ENCODE measurements at regions not wholly inside any gene's neighbourhood (a gene's known extent, or its start where the extent isn't known, plus 50 kb on each side); places are given as distances from the start of the nearest gene placed in this dataset.

- intact Hi-C loops (cut with DNase I): no loop called here
- WGBS, 2 donors: 80 to 86% methylated on average over 1 of the region's 1 CpG
- ATAC-seq (ENCODE audit: low FRiP score): no peak
Measured at GRCh38 chr4:137640838-137641158, 108.5 kb upstream of the PCDH18 start.

GRCh38 chr4:137640156-137640837 lies 108.0 kb upstream of the PCDH18 start:
- H3K4me1 ChIP-seq (ENCODE audit: control insufficient read depth in 1 of 2, insufficient read depth in 2 of 2, low read length in 2 of 2): no peaks in the 10 kb centered on the region
- H3K9me3 ChIP-seq (ENCODE audit: control insufficient read depth, low read length): no peaks in the 10 kb centered on the region
- no peak overlapping the region for H3K4me3 ChIP-seq (ENCODE audit: low read length in 2 of 2)
- no peak for ATAC-seq (ENCODE audit: low FRiP score)
- H3K27ac ChIP-seq (ENCODE audit: low read depth in 1 of 2, low read length in 2 of 2): no peak overlapping the region
- 96% methylated on average over 4 of the region's 4 CpGs for WGBS, 2 donors
- no peaks in the 10 kb centered on the region for H3K27me3 ChIP-seq (ENCODE audit: control insufficient read depth in 1 of 2, insufficient read depth in 2 of 2, low read length in 1 of 2)
- intact Hi-C loops (cut with DNase I): no loop called here
- H3K36me3 ChIP-seq (ENCODE audit: control insufficient read depth in 1 of 2, insufficient read depth in 2 of 2, low read length in 1 of 2): no peaks in the 10 kb centered on the region
- DNase-seq: no peak

More at GRCh38 chr4:137640838-137641158, 108.5 kb upstream of the PCDH18 start:
- Histone ChIP-seq H3K36me3 (ENCODE audit: control insufficient read depth in 1 of 2, insufficient read depth in 2 of 2, low read length in 1 of 2) (no peaks in the 10 kb centered on the region), H3K9me3 (ENCODE audit: control insufficient read depth, low read length) (no peaks in the 10 kb centered on the region), H3K27me3 (ENCODE audit: control insufficient read depth in 1 of 2, insufficient read depth in 2 of 2, low read length in 1 of 2) (no peaks in the 10 kb centered on the region), H3K4me1 (ENCODE audit: control insufficient read depth in 1 of 2, insufficient read depth in 2 of 2, low read length in 2 of 2) (no peaks in the 10 kb centered on the region), H3K27ac (ENCODE audit: low read depth in 1 of 2, low read length in 2 of 2) (no peak overlapping the region), H3K4me3 (ENCODE audit: low read length in 2 of 2) (no peak overlapping the region)
- no peak for DNase-seq

- DNase-seq (no peak), ATAC-seq (ENCODE audit: low FRiP score) (no peak)
- H3K4me3 ChIP-seq (ENCODE audit: low read length in 2 of 2): no peak overlapping the region
- H3K36me3 ChIP-seq (ENCODE audit: control insufficient read depth in 1 of 2, insufficient read depth in 2 of 2, low read length in 1 of 2): no peaks in the 10 kb centered on the region
- no peaks in the 10 kb centered on the region for H3K4me1 ChIP-seq (ENCODE audit: control insufficient read depth in 1 of 2, insufficient read depth in 2 of 2, low read length in 2 of 2)
- no peaks in the 10 kb centered on the region for H3K27me3 ChIP-seq (ENCODE audit: control insufficient read depth in 1 of 2, insufficient read depth in 2 of 2, low read length in 1 of 2)
- no peaks in the 10 kb centered on the region for H3K9me3 ChIP-seq (ENCODE audit: control insufficient read depth, low read length)
- WGBS, 2 donors: 92 to 96% methylated on average over 2 of the region's 2 CpGs
- no peak overlapping the region for H3K27ac ChIP-seq (ENCODE audit: low read depth in 1 of 2, low read length in 2 of 2)
- intact Hi-C loops (cut with DNase I): no loop called here
Measured at GRCh38 chr4:137638934-137639333, 106.6 kb upstream of the PCDH18 start.

- no peaks in the 10 kb centered on the region for H3K27me3 ChIP-seq (ENCODE audit: control insufficient read depth in 1 of 2, insufficient read depth in 2 of 2, low read length in 1 of 2)
- intact Hi-C loops (cut with DNase I): no loop called here
- no peaks in the 10 kb centered on the region for H3K9me3 ChIP-seq (ENCODE audit: control insufficient read depth, low read length)
- no peaks in the 10 kb centered on the region for H3K36me3 ChIP-seq (ENCODE audit: control insufficient read depth in 1 of 2, insufficient read depth in 2 of 2, low read length in 1 of 2)
- no peak overlapping the region for H3K4me3 ChIP-seq (ENCODE audit: low read length in 2 of 2)
- H3K4me1 ChIP-seq (ENCODE audit: control insufficient read depth in 1 of 2, insufficient read depth in 2 of 2, low read length in 2 of 2): no peaks in the 10 kb centered on the region
- no peak overlapping the region for H3K27ac ChIP-seq (ENCODE audit: low read depth in 1 of 2, low read length in 2 of 2)
- WGBS, 2 donors: 38 to 54% methylated on average over 1 of the region's 1 CpG
- ATAC-seq (ENCODE audit: low FRiP score) (no peak), DNase-seq (no peak)
Measured at GRCh38 chr4:137635601-137636000, 103.3 kb upstream of the PCDH18 start.

GRCh38 chr4:137635108-137635507 lies 102.8 kb upstream of the PCDH18 start:
- no peak for ATAC-seq (ENCODE audit: low FRiP score)
- Histone ChIP-seq H3K27me3 (ENCODE audit: control insufficient read depth in 1 of 2, insufficient read depth in 2 of 2, low read length in 1 of 2) (no peaks in the 10 kb centered on the region), H3K36me3 (ENCODE audit: control insufficient read depth in 1 of 2, insufficient read depth in 2 of 2, low read length in 1 of 2) (no peaks in the 10 kb centered on the region), H3K4me1 (ENCODE audit: control insufficient read depth in 1 of 2, insufficient read depth in 2 of 2, low read length in 2 of 2) (no peaks in the 10 kb centered on the region), H3K9me3 (ENCODE audit: control insufficient read depth, low read length) (no peaks in the 10 kb centered on the region), H3K27ac (ENCODE audit: low read depth in 1 of 2, low read length in 2 of 2) (no peak overlapping the region), H3K4me3 (ENCODE audit: low read length in 2 of 2) (no peak overlapping the region)
- DNase-seq: no peak
- intact Hi-C loops (cut with DNase I): no loop called here
- WGBS, 2 donors: 54 to 55% methylated on average over 3 of the region's 3 CpGs

- H3K9me3 ChIP-seq (ENCODE audit: control insufficient read depth, low read length): no peaks in the 10 kb centered on the region
- 93 to 100% methylated on average over 1 of the region's 1 CpG for WGBS, 2 donors
- DNase-seq: no peak
- intact Hi-C loops (cut with DNase I): no loop called here
- no peak for ATAC-seq (ENCODE audit: low FRiP score)
- no peak overlapping the region for H3K4me3 ChIP-seq (ENCODE audit: low read length in 2 of 2)
- no peaks in the 10 kb centered on the region for H3K27me3 ChIP-seq (ENCODE audit: control insufficient read depth in 1 of 2, insufficient read depth in 2 of 2, low read length in 1 of 2)
- H3K4me1 ChIP-seq (ENCODE audit: control insufficient read depth in 1 of 2, insufficient read depth in 2 of 2, low read length in 2 of 2): no peaks in the 10 kb centered on the region
- H3K36me3 ChIP-seq (ENCODE audit: control insufficient read depth in 1 of 2, insufficient read depth in 2 of 2, low read length in 1 of 2): no peaks in the 10 kb centered on the region
- H3K27ac ChIP-seq (ENCODE audit: low read depth in 1 of 2, low read length in 2 of 2): no peak overlapping the region
Measured at GRCh38 chr4:137632842-137633241, 100.5 kb upstream of the PCDH18 start.

GRCh38 chr4:137631605-137632004 lies 99.3 kb upstream of the PCDH18 start:
- no peaks in the 10 kb centered on the region for H3K27me3 ChIP-seq (ENCODE audit: control insufficient read depth in 1 of 2, insufficient read depth in 2 of 2, low read length in 1 of 2)
- ATAC-seq (ENCODE audit: low FRiP score) (no peak), DNase-seq (no peak)
- no peaks in the 10 kb centered on the region for H3K4me1 ChIP-seq (ENCODE audit: control insufficient read depth in 1 of 2, insufficient read depth in 2 of 2, low read length in 2 of 2)
- H3K9me3 ChIP-seq (ENCODE audit: control insufficient read depth, low read length): no peaks in the 10 kb centered on the region
- no peaks in the 10 kb centered on the region for H3K36me3 ChIP-seq (ENCODE audit: control insufficient read depth in 1 of 2, insufficient read depth in 2 of 2, low read length in 1 of 2)
- H3K4me3 ChIP-seq (ENCODE audit: low read length in 2 of 2): no peak overlapping the region
- intact Hi-C loops (cut with DNase I): no loop called here
- WGBS, 2 donors: 94 to 100% methylated on average over 2 of the region's 2 CpGs
- H3K27ac ChIP-seq (ENCODE audit: low read depth in 1 of 2, low read length in 2 of 2): no peak overlapping the region

- Histone ChIP-seq H3K4me1 (ENCODE audit: control insufficient read depth in 1 of 2, insufficient read depth in 2 of 2, low read length in 2 of 2) (no peaks in the 10 kb centered on the region), H3K27ac (ENCODE audit: low read depth in 1 of 2, low read length in 2 of 2) (no peak overlapping the region), H3K4me3 (ENCODE audit: low read length in 2 of 2) (no peak overlapping the region), H3K27me3 (ENCODE audit: control insufficient read depth in 1 of 2, insufficient read depth in 2 of 2, low read length in 1 of 2) (no peaks in the 10 kb centered on the region), H3K9me3 (ENCODE audit: control insufficient read depth, low read length) (no peaks in the 10 kb centered on the region), H3K36me3 (ENCODE audit: control insufficient read depth in 1 of 2, insufficient read depth in 2 of 2, low read length in 1 of 2) (no peaks in the 10 kb centered on the region)
- no peak for DNase-seq
- intact Hi-C loops (cut with DNase I): no loop called here
- no peak for ATAC-seq (ENCODE audit: low FRiP score)
- 97 to 98% methylated on average over 2 of the region's 2 CpGs for whole genome bisulfite sequencing, 2 donors
Measured at GRCh38 chr4:137630252-137630651, 98.0 kb upstream of the PCDH18 start.

GRCh38 chr4:137627739-137628460 lies 95.6 kb upstream of the PCDH18 start:
- ATAC-seq (ENCODE audit: low FRiP score): no peak
- Histone ChIP-seq H3K4me3 (ENCODE audit: low read length in 2 of 2) (no peak overlapping the region), H3K27me3 (ENCODE audit: control insufficient read depth in 1 of 2, insufficient read depth in 2 of 2, low read length in 1 of 2) (no peaks in the 10 kb centered on the region), H3K4me1 (ENCODE audit: control insufficient read depth in 1 of 2, insufficient read depth in 2 of 2, low read length in 2 of 2) (no peaks in the 10 kb centered on the region), H3K36me3 (ENCODE audit: control insufficient read depth in 1 of 2, insufficient read depth in 2 of 2, low read length in 1 of 2) (no peaks in the 10 kb centered on the region), H3K27ac (ENCODE audit: low read depth in 1 of 2, low read length in 2 of 2) (no peak overlapping the region), H3K9me3 (ENCODE audit: control insufficient read depth, low read length) (no peaks in the 10 kb centered on the region)
- WGBS, 2 donors: 79 to 83% methylated on average over 2 of the region's 2 CpGs
- no peak for DNase-seq
- intact Hi-C loops (cut with DNase I): no loop called here
